Left lobe of liver (tissue), 2 donors: ENCODE measurements at regions not wholly inside any gene's neighbourhood (a gene's known extent, or its start where the extent isn't known, plus 50 kb on each side); places are given as distances from the start of the nearest gene placed in this dataset.
"Not testable (repeated sequence)": the region's sequence is repeated elsewhere in the genome, so short reads cannot be mapped to it uniquely, and the experiment has no call there.

ENCODE experiments used
- ATAC-seq: fragments of 200-7000 bp; cut with Tn5 transposase; one replicate; pipeline ENCODE4 v1.9.1; 2020; ENCODE audit warnings: mild to moderate bottlenecking, moderate library complexity
- DNase-seq: peaks from one replicate; pipeline ENCODE4 v3.0.0-alpha.2; 2020; ENCODE audit warnings: low spot score
- donor health status: DM: no; HTN: no; CAD: no; lungs with moderate emphysema.
- donor health status: DM: no; HTN: yes; CAD: no.

DNA sequence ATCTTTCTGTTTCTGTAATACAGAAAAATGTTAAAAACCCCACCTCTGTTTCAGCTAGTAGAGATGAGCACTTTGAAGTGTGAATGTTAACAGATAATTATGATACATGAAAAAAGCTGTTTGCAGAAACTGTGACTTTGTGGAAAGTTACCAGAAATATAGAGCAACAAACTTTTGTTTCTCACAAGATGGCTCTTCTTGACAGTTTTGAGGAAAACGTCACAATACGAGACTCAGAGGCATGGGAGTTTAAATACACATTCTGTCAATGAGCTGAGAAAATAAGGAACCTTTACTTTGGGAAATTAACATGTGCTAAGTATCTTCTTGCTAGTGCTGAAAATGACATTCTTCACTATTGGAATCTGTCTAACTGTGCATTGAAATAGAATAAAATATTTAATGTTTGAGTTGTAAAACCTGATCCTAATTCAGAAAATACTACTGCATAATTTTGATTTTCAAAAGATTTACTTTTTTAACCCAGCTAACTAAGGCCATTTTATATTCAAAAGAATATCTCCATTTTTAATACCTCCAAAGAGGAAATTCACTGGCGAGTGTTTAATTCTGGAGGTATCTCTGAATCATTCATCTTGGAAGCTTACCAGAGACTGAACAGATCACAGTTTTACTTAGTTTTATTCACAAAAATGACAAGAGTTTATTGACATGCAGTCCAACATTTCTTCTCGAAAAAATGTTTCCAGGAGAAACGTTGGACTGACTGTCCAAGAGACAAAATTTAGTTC, 308.9 kb upstream of the LRFN5 start:
- DNase-seq (no peak), ATAC-seq (no peak)

DNA sequence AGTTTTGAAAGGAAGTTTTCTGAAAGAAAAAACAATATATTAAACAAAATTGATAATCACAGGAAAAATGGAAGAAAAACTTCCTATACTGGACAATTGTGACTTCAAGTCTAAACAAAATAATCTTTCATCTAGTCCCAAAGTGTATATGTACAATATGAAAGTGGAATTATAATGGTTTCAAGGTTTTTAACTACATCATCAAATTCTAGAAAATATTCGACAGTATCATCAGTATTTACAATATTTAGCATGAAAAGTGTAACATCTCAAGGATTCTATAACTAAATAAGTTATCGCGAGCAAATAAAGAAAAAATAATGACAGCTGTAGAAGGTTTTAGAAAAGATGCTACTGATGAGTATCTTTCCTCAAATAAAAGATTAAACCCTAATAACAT, 310.9 kb upstream of the LRFN5 start:
- ATAC-seq, result no peak
- DNase-seq, result no peak

DNA sequence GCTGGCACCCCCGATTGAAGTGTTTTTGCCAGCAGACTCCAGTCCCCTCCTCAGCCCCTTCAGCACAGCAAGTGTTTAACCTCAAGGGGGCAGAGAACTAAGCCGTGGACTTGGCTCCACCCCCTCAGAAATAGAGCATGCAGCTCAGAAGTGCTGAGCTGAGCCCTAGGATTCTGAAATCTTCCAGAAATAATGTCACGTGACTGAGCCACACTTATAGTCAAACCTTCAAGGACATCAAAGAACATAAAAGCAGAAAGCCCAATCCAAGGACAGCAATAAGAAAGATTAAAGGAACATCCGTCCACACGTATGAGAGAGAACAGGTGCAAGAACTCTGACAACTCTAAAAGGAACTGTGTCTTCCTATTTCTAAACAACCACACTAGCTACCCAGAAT, 317.7 kb upstream of the LRFN5 start:
- ATAC-seq, result no peak
- DNase-seq, result no peak

DNA sequence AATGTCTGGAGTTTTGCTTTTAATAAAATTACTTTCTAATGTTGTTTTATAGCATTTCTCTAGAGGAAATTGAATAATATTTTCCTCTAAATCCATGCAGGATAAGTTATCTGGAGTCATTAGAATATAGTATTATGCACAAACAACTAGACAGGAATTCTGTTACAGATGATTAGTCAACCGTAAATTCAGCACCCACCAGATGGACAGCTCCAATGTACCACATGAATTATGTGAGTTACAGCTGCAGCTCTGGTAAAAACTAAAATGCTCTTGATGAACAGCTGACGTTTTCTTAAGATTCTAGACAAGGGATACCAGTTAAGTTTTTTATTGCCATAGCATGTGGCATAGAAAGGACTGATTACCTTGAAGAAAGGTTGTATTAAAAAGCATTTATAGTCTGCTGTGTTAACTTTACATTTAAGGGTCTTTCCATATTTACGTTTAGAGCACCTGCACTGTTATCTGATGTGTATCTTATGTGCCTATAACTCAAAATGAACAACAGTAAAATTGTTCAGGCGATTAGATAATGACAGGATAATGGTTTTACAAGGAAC, 321.4 kb upstream of the LRFN5 start:
- DNase-seq (no peak), ATAC-seq (peak; percentile 62)

DNA sequence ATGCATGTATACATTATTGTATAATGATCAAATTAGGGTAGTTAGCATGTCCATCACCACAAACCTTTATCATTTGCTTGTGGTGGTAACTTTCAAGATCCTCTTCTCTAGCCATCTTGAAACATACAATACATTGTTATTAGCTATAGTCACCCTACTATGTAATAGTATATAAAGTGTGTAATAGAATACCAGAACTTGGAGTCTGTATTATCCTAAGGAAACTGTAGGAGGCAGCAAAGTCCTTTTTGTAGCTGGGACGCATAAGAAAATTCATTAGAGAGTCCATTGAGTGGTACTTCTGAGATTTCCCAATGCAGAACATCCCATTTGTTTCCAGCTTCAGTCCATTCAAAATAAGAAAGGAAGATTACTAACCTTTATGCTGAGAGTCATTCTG, 325.9 kb upstream of the LRFN5 start:
- ATAC-seq (no peak), DNase-seq (no peak)

DNA sequence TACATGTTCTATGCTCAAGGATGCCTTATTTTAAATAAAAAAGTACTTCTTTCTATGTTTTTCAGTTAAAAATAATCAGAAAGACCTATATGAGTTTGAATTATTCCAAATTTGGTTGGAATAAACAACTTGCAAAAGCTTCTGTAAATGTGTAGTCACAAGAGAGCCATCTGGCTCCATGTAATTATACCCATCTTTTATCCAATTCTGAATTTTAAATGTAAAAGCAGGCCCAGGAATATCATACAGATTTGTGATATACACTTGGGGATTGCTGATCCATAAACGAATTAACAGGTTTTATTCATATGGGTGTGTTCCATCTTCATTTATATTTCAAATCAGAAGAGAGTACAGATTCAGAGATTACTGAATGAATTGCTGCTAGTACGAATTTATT, 329.2 kb upstream of the LRFN5 start:
- ATAC-seq (no peak), DNase-seq (no peak)

DNA sequence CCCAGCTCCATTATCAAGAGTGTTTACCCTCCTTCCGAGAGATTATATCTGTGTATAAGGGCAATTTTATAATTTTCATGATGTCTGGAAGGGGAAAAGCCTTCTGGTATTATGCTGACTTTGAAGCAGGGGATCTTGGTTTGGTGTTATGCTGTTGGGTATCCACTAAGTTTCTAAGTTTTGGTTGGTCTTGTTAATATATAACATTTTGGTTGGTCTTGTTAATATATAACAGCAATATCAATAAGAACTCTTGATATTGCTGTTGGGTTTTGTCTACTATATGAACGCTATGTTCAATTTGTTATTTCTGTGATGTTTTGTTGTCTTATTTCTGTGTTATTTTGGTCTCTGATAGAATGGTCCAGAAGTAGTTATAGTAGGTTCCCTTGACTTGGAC, 349.2 kb upstream of the LRFN5 start:
- ATAC-seq (peak; percentile 51), DNase-seq (no peak)

DNA sequence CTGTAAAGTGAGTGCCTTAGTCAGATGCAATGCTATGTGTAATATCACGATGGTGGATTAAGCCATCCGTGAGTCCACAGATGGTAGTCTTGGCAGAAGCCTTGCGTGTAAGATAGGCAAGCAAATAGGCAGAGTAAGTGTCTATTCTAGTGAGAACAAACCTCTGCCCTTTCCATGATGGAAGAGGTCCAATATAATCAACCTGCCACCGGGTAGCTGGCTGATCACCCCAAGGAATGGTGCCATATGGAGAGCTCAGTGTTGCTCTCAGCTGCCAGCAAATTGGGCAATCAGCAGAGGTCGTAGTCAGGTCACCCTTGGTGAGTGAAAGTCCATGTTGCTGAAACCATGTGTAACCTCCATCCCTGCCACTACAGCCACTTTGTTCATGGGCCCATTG, 371.2 kb upstream of the LRFN5 start:
- DNase-seq, result peak; percentile 95
- ATAC-seq, result peak; percentile 93

DNA sequence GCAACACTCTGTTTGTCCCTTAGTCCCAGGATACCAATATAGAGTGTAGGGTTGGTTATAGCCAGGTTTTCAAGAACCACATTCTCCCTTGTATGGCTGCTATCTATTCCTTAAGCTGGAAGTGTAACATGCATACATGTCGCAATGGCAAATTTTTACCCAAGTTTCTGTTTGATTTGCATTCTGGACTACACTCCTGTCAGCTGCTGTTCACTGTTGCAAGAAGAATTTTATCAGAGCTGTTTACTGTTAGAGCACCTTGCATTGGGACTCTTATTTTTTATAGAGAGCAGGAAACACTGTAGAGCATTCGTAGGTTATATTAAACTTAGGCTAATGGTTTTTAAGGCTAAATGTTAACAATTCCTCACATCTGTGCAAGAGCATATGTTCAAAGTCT, 376.0 kb upstream of the LRFN5 start:
- no peak for DNase-seq
- ATAC-seq, result peak; percentile 64

DNA sequence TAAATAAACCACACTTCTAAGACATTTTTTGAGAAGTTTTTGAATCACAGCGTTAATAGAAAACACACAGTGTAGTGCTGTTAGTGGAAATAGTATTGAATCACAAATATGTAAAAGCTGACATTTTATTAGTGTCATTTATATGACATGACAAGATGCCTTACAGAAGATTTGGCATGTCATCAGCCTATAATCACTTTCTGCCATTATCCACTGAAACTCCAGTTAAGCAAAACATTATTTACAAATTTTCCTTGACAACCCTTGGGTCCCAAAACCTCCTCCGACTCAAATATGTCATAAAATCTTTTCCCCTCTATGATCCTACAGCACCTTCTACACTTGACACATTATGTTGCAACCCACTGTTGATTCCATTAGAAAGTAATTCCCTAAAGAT, 376.9 kb upstream of the LRFN5 start:
- DNase-seq (no peak), ATAC-seq (no peak)

DNA sequence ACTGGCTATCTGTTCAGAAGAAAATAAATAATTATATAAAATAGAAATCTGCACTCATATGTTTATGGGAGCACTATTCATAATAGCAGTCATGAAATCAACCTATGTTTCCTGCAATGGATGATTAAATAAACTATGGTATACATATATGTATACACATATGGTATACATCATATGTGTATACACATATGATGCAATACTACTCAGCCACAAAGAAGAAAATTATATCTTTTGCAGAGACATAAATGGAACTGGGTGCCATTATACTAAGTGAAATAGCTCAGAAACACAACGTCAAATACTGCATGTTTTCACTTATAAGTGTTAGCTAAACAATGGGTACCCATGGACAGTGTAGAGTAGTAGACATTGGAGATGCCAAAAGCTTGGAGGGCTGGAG, 381.2 kb upstream of the LRFN5 start:
- ATAC-seq (no peak), DNase-seq (no peak)

DNA sequence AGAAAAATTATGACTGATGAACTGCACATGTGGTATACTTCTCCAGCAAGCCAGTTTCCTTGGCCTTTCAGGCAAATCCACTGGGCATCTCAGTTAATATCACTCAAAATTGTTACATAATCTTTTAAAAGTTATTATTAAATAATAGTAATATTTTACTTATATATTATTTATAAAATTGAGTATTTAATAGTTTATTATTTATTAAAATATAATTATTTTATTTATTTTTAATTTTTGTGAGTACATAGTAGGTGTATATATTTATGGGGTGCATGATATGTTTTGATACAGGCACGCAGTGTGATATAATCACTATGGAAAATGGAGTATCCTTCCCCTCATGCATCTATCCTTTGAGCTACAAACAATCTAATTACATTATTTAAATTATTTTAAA, 384.1 kb upstream of the LRFN5 start:
- ATAC-seq, result no peak
- no peak for DNase-seq

DNA sequence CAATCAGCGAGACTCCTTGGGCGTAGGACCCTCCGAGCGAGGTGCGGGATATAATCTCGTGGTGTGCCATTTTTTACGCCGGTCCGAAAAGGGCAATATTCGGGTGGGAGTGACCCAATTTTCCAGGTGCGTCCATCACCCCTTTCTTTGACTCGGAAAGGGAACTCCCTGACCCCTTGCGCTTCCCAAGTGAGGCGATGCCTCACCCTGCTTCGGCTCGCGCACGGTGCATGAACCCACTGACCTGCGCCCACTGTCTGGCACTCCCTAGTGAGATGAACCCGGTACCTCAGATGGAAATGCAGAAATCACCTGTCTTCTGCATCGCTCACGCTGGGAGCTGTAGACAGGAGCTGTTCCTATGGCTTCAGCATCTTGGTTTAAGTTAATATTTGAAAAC, 391.7 kb upstream of the LRFN5 start:
- not testable (repeated sequence) for ATAC-seq, DNase-seq

DNA sequence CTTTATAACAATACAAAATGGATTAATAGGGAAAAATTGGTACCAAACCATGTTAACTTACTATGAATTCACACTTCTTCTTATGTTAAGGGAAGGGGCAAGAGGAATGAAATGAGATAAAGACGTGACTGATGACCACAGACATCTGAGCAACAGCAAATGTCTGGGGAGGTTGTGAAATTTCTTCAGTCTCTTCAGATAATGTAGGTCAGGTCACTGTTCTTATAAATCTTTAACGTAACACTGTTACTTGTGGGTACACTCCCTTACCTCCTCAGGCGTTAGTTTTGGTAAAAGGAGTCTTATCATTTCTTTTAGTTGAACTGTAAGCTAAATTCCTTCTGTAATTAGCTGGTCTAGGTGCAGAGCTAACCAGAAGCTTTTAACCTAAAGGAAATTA, 405.0 kb upstream of the LRFN5 start:
- DNase-seq (no peak), ATAC-seq (no peak)

DNA sequence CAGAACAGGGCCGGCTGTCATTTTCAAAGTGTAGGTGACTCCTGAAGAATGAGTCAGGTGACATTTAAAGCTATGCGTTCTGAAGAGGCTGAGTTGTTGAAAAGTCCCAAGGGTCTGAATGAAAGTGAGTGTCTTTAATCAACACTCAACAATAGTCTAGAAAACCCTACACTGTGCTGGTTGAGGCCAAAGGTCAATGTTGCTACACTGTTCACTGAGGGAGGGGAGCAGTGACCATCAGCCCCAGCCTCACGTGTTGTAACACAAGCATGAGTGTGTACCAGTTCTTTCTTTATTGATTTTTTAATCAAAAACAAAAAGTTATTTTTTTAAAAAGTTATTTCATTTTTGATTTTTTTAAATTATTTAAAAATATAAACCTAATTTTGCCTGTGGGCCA, 418.8 kb upstream of the LRFN5 start:
- peak; percentile 76 for ATAC-seq
- DNase-seq, result no peak

DNA sequence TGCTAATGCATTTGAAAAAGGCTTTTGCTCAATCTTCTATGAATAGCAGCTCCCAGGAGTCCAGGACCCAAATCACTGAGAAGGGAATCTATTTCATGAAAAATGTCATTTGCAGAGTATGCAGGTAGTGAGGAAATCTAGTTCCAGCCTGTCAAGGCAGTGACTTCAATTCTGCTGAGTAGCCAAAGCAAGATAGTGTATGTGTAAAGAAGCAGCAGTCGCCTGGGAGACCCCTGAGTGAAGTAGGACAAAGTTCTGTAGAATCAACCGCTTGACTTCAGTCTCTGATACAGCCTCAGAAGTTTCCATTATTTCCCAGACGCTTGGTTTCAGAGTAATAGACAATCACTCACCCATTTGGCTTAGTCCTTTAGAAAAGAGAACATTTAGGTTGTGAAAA, 435.6 kb upstream of the LRFN5 start:
- DNase-seq (no peak), ATAC-seq (no peak)

DNA sequence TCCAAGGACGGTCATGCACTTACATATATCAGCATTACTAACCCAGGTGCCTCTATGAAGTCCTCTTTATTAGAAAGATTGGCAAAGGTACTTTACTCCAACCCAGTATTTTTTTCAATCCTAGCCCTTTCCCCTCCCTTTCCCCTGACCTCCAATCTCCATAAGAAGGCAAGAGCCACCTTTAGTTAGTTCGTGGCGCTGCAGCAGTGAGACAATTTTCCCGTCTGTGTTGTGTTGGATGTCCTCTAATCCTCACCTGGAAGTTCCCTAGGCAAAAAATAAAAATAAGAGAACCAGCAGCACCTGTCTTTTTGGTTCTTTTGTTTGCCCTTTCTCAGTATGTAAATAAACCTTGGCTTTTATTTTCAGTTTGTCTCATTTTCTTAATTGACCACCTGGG, 439.6 kb upstream of the LRFN5 start:
- no peak for DNase-seq
- no peak for ATAC-seq

DNA sequence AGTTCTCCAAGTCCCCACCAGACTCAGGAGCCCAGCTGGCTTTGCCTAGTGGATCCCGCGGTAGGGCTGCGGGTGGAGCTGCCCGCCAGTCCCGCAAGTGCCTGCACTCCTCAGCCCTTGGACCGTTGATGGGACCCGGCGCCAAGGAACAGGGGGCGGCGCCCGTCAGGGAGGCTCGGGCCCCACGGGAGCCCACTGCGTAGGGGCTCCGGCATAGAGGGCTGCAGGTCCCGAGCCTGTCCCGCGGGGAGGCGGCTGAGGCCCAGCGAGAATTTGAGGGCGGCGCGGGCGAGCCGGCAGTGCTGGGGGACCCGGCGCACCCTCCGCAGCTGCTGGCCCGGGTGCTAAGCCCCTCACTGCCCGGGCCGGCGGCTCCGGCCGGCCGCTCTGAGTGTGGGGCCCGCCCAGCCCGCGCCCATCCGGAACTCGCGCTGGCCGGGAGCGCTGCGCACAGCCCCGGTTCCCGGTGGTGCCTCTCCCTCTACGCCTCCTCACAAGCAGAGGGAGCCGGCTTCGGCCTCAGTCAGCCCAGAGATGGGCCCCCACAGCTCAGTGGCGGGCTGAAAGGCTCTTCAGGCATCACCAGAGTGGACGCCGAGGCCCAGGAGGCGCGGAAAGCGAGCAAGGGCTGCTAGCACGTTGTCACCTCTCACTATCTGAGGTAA, 452.4 kb upstream of the LRFN5 start:
- ATAC-seq, result no peak
- DNase-seq, result no peak

DNA sequence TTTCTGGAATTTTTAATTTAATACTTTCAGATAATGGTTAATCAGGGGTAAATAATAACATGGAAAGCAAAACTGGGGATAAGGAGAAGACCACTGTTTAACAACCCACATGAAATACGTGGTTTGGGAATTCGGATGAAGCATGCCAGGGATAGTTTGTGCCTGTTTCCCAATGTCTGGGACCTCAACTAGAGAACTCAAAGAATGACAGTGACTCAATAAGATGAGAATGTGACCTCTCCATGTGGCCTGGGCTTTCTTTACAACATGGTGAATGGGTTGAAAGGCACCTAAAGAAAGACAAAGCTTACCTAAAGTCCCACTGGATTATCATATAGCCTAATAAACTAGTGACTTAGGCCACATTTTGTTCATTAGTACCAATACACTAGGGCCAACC, 460.3 kb upstream of the LRFN5 start:
- no peak for ATAC-seq
- no peak for DNase-seq

DNA sequence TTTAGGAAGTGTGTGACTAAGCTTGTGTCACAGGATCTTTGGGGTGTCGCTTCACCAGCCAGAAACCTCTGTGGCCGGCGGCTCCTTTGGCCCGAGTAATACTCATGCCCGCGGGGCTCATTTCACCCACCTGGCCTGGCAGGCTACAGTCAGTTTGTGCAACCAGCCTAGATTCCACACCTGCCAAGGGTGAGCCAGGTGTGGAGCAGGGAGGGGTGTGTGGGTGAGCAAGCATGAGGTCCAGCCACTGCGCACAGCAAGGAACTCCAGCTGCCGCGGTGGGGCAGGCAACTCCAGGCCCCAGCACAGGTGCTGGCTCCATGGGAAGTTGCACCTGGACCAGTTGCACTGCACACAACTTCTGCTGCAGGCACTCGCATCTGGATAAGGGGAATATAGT, 462.3 kb upstream of the LRFN5 start:
- DNase-seq, result no peak
- ATAC-seq, result no peak

DNA sequence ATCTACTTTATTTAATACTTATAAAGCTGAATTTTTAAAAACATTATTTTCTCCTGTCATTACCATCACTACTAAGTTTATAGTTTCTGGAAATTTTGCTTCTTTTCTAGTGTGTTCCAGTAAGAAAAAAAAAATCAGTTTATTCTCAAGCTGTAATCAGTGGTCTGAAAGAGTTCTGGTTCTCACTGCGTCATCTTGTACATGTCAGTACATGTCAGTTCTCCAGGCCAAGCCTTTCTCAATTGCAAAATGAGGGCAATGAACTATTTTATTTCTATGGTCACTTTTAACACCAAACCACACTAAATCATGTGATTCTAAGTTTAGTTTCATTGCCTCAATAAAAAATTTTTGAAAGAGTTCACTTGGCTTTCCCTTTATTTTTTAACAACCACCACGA, 468.9 kb upstream of the LRFN5 start:
- no peak for DNase-seq
- ATAC-seq, result no peak

DNA sequence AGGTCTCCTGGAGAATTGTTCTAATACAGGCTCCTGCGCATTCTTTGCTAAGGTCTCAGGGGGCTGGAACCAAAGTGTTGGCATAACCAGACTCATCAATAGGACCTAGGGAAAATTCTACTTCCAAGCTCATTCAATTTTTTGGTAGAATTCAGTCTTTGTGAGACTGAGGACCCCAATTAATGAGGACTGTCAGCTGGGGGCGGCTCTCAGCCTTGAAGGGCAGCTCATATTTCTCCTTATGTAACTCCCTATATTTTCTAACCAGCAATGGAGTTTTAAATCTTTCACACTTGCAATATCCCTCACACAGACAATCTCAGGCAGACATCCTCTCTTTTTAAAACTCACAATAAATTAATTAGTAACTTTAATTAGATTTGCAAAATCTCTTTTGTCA, 476.4 kb upstream of the LRFN5 start:
- ATAC-seq (no peak), DNase-seq (no peak)

DNA sequence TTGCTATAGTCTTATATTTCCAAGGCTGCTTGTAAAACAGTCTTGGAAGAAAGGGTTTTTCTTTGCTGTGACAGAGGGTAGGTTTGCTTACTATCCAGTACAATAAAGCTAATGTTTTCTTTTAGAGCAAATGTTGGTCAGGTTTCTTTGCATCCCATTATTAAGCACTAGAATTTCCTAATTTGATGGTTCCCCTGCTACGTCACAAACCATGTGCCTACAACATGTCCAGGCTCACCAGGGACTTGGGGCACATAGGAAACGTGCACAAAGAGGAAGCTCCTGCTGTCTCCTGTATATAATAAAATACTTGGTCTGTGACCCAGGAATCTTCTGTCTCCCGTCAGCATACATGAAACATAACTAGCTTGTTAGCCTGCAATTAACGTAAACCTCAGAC, 486.3 kb upstream of the LRFN5 start:
- ATAC-seq (no peak), DNase-seq (no peak)
